Smooth muscle cell (in vitro differentiated cells): ENCODE measurements at regions not wholly inside any gene's neighbourhood (a gene's known extent, or its start where the extent isn't known, plus 50 kb on each side); places are given as distances from the start of the nearest gene placed in this dataset.

Experiments
- DNase-seq: peaks from one replicate; lab custom pipeline; 2025; ENCODE audit not compliant: unreplicated experiment; lab: John Stamatoyannopoulos, UW
- H2AFZ ChIP-seq: fragments of 200-600 bp; sonication (generic); 2 replicates; pipeline ENCODE4 v1.6.0; 2016; ENCODE audit warnings: antibody characterized with exemption, low read depth, mild to moderate bottlenecking
- H3F3A ChIP-seq: fragments of 200-600 bp; sonication (generic); 2 replicates; pipeline ENCODE4 v1.6.0; 2017; ENCODE audit warnings: antibody characterized with exemption, low read depth
- H3K27ac ChIP-seq: fragments of 200-600 bp; sonication (generic); 2 replicates; pipeline ENCODE4 v1.5.1; 2016; ENCODE audit warnings: low read depth, mild to moderate bottlenecking
- H3K27me3 ChIP-seq: fragments of 200-600 bp; sonication (generic); 2 replicates; pipeline ENCODE4 v1.6.1; 2016; ENCODE audit warnings: low read depth, mild to moderate bottlenecking
- H3K36me3 ChIP-seq: fragments of 200-600 bp; sonication (generic); 2 replicates; pipeline ENCODE4 v1.5.1; 2016; ENCODE audit warnings: low read depth
- H3K4me1 ChIP-seq: fragments of 200-600 bp; sonication (generic); 2 replicates; pipeline ENCODE4 v1.5.1; 2016; ENCODE audit warnings: low read depth
- H3K4me2 ChIP-seq: fragments of 200-600 bp; sonication (generic); 2 replicates; pipeline ENCODE4 v1.6.0; 2016; ENCODE audit warnings: mild to moderate bottlenecking
- H3K4me3 ChIP-seq: fragments of 200-600 bp; sonication (generic); 2 replicates; pipeline ENCODE4 v1.5.1; 2016; ENCODE audit warnings: mild to moderate bottlenecking
- H3K79me2 ChIP-seq: fragments of 200-600 bp; sonication (generic); 2 replicates; pipeline ENCODE4 v1.6.0; 2016; ENCODE audit warnings: low read depth, mild to moderate bottlenecking
- H3K9ac ChIP-seq: fragments of 200-600 bp; sonication (generic); 2 replicates; pipeline ENCODE4 v1.6.0; 2016; ENCODE audit warnings: low read depth
- H3K9me3 ChIP-seq: fragments of 200-600 bp; sonication (generic); replicated peaks from 2 replicates; pipeline ENCODE4 v1.5.1; 2016; ENCODE audit warnings: low read depth
- H4K20me1 ChIP-seq: fragments of 200-600 bp; sonication (generic); 2 replicates; pipeline ENCODE4 v1.6.0; 2016; ENCODE audit warnings: low read depth
- CTCF ChIP-seq: fragments of 200-600 bp; sonication (generic); IDR thresholded peaks from 2 replicates; pipeline ENCODE4 v1.5.1; 2017; ENCODE audit warnings: borderline replicate concordance, mild to moderate bottlenecking, antibody characterized with exemption; ENCODE audit not compliant: insufficient read depth, poor library complexity, severe bottlenecking
- WGBS: methylation state at CpG from one replicate; pipeline ENCODE4 v1.1.7; 2016; ENCODE audit warnings: low lambda C conversion rate; 5-methylcytosine and 5-hydroxymethylcytosine counted together

DNA sequence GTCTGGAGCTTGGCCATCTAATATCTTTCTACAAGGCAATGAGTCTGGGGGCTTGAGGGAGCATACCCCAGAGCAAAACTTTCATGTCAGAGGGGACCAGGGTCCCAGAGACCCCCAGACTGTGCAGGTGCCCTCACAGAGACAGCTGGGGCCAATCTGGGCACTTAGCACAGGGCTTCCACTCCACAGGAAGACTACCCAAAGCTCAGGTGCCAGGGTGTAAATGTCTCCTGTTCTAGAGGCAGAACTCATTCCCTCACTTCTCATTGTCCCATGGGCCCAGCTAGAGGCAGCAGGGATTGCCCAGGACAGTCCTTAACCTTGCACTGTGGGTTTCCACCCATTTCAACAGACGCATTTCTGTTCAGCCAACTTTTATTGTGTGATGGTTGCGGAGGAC lies 246.9 kb downstream of the ACTR3B start:
- Histone ChIP-seq H3K4me2 (no peak overlapping the region), H3K9me3 (no peaks in the 10 kb centered on the region), H3K36me3 (no peaks in the 10 kb centered on the region), H3F3A (no peaks in the 10 kb centered on the region), H3K4me3 (no peak overlapping the region), H3K9ac (no peak overlapping the region), H3K4me1 (no peaks in the 10 kb centered on the region), H3K27ac (no peak overlapping the region), H4K20me1 (no peaks in the 10 kb centered on the region), H3K27me3 (no peaks in the 10 kb centered on the region), H2AFZ (no peak overlapping the region), H3K79me2 (no peaks in the 10 kb centered on the region)
- 84% methylated on average over 2 of the region's 2 CpGs for WGBS
- no peak for DNase-seq
- TF ChIP-seq CTCF = no peak

- no peaks in the 10 kb centered on the region for H3F3A ChIP-seq
- H3K4me2 ChIP-seq = no peak overlapping the region
- H3K4me3 ChIP-seq = no peak overlapping the region
- TF ChIP-seq CTCF = no peak
- H3K9ac ChIP-seq = no peak overlapping the region
- no peaks in the 10 kb centered on the region for H3K4me1 ChIP-seq
- no peaks in the 10 kb centered on the region for H3K79me2 ChIP-seq
- no peaks in the 10 kb centered on the region for H3K36me3 ChIP-seq
- no peak overlapping the region for H2AFZ ChIP-seq
- H3K27ac ChIP-seq = no peak overlapping the region
- no peaks in the 10 kb centered on the region for H4K20me1 ChIP-seq
- H3K27me3 ChIP-seq = no peaks in the 10 kb centered on the region
- H3K9me3 ChIP-seq = no peaks in the 10 kb centered on the region
- DNase-seq = no peak
- 91% methylated on average over 8 of the region's 8 CpGs for WGBS
Measured at GRCh38 chr7:153006911-153007310, 247.4 kb downstream of the ACTR3B start.

DNA sequence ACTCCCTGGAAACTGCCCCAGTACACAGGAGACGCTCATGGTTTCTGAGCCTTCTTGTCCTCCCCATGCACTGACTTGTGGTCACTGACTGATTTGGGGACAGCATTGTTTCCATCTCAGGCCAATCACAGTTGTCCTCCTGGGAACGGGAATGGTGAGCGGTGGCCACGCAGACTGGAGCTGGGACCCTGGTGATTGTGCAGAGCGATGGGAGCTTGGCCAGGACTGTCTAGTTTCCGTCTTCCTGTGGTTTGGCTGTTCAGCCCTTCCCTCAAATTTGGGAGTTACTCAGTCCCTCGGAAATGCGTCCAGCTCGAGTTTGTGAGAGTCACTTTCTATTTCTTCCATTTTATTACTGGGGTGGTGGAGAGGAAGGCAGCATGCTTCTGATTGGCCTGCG lies 250.9 kb downstream of the ACTR3B start:
- no peaks in the 10 kb centered on the region for H3K9me3 ChIP-seq
- no peak overlapping the region for H2AFZ ChIP-seq
- H3K27me3 ChIP-seq = no peaks in the 10 kb centered on the region
- no peak overlapping the region for H3K4me2 ChIP-seq
- H3K36me3 ChIP-seq = no peaks in the 10 kb centered on the region
- no peak overlapping the region for H3K27ac ChIP-seq
- H4K20me1 ChIP-seq = no peaks in the 10 kb centered on the region
- no peak overlapping the region for H3K9ac ChIP-seq
- no peaks in the 10 kb centered on the region for H3K79me2 ChIP-seq
- no peak for DNase-seq
- 85% methylated on average over 10 of the region's 10 CpGs for WGBS
- no peak overlapping the region for H3K4me3 ChIP-seq
- no peaks in the 10 kb centered on the region for H3F3A ChIP-seq
- no peak for TF ChIP-seq CTCF
- no peaks in the 10 kb centered on the region for H3K4me1 ChIP-seq

DNA sequence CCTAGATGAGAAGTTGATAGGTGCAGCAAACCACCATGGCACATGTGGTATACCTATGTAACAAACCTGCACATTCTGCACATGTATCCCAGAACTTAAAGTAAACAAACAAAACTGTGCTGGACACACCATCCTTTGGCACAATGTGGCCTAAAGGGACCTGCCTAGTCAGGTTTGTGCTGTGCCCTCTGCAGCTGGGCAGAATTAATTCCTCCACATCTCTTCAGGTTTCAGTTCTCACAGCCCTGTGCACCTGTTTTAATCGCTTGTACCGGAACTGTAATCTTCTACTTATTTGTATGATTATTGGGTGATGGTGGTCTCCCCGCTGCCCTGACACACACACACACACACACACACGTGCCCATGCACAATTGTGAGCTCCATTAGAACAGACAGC lies 252.7 kb downstream of the ACTR3B start:
- Histone ChIP-seq H3K4me1 (no peaks in the 10 kb centered on the region), H3K27me3 (no peaks in the 10 kb centered on the region), H3K9ac (no peak overlapping the region), H3K4me3 (no peak overlapping the region), H3K36me3 (no peaks in the 10 kb centered on the region), H2AFZ (no peak overlapping the region), H3K79me2 (no peaks in the 10 kb centered on the region), H4K20me1 (no peaks in the 10 kb centered on the region), H3K9me3 (no peaks in the 10 kb centered on the region), H3K4me2 (no peak overlapping the region), H3F3A (no peaks in the 10 kb centered on the region), H3K27ac (no peak overlapping the region)
- no peak for TF ChIP-seq CTCF
- no peak for DNase-seq
- WGBS = 85% methylated on average over 4 of the region's 4 CpGs
